ENCODE measurements at regions not wholly inside any gene's neighbourhood (a gene's known extent, or its start where the extent isn't known, plus 50 kb on each side); places are given as distances from the start of the nearest gene placed in this dataset.

- intact Hi-C loops (cut with micrococcal nuclease): no loop called here
- Mint-ChIP-seq H3K9me3 (peaks cover 20% of the 10 kb centered on the region), H3K4me3 (ENCODE audit: low read depth) (no peak overlapping the region), H3K4me1 (ENCODE audit: low read depth) (no peaks in the 10 kb centered on the region), H3K27ac (no peak overlapping the region), H3K36me3 (ENCODE audit: low read depth) (no peaks in the 10 kb centered on the region), H3K27me3 (ENCODE audit: low read depth) (no peaks in the 10 kb centered on the region)
- DNase-seq (ENCODE audit: low spot score): no peak
These were observed 516.2 kb downstream of the KCTD8 start for GRCh38 chr4:43932448-43932847.

GRCh38 chr4:43943998-43944397 lies 504.6 kb downstream of the KCTD8 start:
- no peak overlapping the region for H3K4me3 Mint-ChIP-seq (ENCODE audit: low read depth)
- no peaks in the 10 kb centered on the region for H3K4me1 Mint-ChIP-seq (ENCODE audit: low read depth)
- H3K27ac Mint-ChIP-seq: no peak overlapping the region
- no peak for DNase-seq (ENCODE audit: low spot score)
- H3K9me3 Mint-ChIP-seq: peaks cover 24% of the 10 kb centered on the region
- no peaks in the 10 kb centered on the region for H3K27me3 Mint-ChIP-seq (ENCODE audit: low read depth)
- no peaks in the 10 kb centered on the region for H3K36me3 Mint-ChIP-seq (ENCODE audit: low read depth)
- intact Hi-C loops (cut with micrococcal nuclease): no loop called here

GRCh38 chr4:43959976-43960375 lies 488.6 kb downstream of the KCTD8 start:
- Mint-ChIP-seq H3K27ac (no peak overlapping the region), H3K4me1 (ENCODE audit: low read depth) (no peaks in the 10 kb centered on the region), H3K27me3 (ENCODE audit: low read depth) (no peaks in the 10 kb centered on the region), H3K9me3 (peaks cover 12% of the 10 kb centered on the region), H3K4me3 (ENCODE audit: low read depth) (no peak overlapping the region), H3K36me3 (ENCODE audit: low read depth) (no peaks in the 10 kb centered on the region)
- DNase-seq (ENCODE audit: low spot score): no peak
- intact Hi-C loops (cut with micrococcal nuclease): no loop called here

GRCh38 chr4:43968011-43968410 lies 480.6 kb downstream of the KCTD8 start:
- Mint-ChIP-seq H3K4me3 (ENCODE audit: low read depth) (no peak overlapping the region), H3K27me3 (ENCODE audit: low read depth) (no peaks in the 10 kb centered on the region), H3K36me3 (ENCODE audit: low read depth) (no peaks in the 10 kb centered on the region), H3K4me1 (ENCODE audit: low read depth) (no peaks in the 10 kb centered on the region), H3K27ac (no peak overlapping the region), H3K9me3 (peaks cover 18% of the 10 kb centered on the region)
- no peak for DNase-seq (ENCODE audit: low spot score)
- intact Hi-C loops (cut with micrococcal nuclease): no loop called here

- no peaks in the 10 kb centered on the region for H3K27me3 Mint-ChIP-seq (ENCODE audit: low read depth)
- H3K27ac Mint-ChIP-seq: no peak overlapping the region
- H3K36me3 Mint-ChIP-seq (ENCODE audit: low read depth): no peaks in the 10 kb centered on the region
- no peak for DNase-seq (ENCODE audit: low spot score)
- peaks cover 22% of the 10 kb centered on the region for H3K9me3 Mint-ChIP-seq
- no peak overlapping the region for H3K4me3 Mint-ChIP-seq (ENCODE audit: low read depth)
- no peaks in the 10 kb centered on the region for H3K4me1 Mint-ChIP-seq (ENCODE audit: low read depth)
- intact Hi-C loops (cut with micrococcal nuclease): no loop called here
These were observed 465.0 kb downstream of the KCTD8 start for GRCh38 chr4:43983610-43984009.

GRCh38 chr4:43987331-43987944 lies 461.2 kb downstream of the KCTD8 start:
- intact Hi-C loops (cut with micrococcal nuclease): no loop called here
- peaks cover 25% of the 10 kb centered on the region for H3K9me3 Mint-ChIP-seq
- no peak for DNase-seq (ENCODE audit: low spot score)
- H3K4me3 Mint-ChIP-seq (ENCODE audit: low read depth): no peak overlapping the region
- no peak overlapping the region for H3K27ac Mint-ChIP-seq
- no peaks in the 10 kb centered on the region for H3K36me3 Mint-ChIP-seq (ENCODE audit: low read depth)
- H3K4me1 Mint-ChIP-seq (ENCODE audit: low read depth): no peaks in the 10 kb centered on the region
- H3K27me3 Mint-ChIP-seq (ENCODE audit: low read depth): no peaks in the 10 kb centered on the region

GRCh38 chr4:43990551-43990950 lies 458.1 kb downstream of the KCTD8 start:
- Mint-ChIP-seq H3K4me3 (ENCODE audit: low read depth) (no peak overlapping the region), H3K27me3 (ENCODE audit: low read depth) (no peaks in the 10 kb centered on the region), H3K9me3 (peaks cover 11% of the 10 kb centered on the region), H3K36me3 (ENCODE audit: low read depth) (no peaks in the 10 kb centered on the region), H3K27ac (no peak overlapping the region), H3K4me1 (ENCODE audit: low read depth) (no peaks in the 10 kb centered on the region)
- DNase-seq (ENCODE audit: low spot score): no peak
- intact Hi-C loops (cut with micrococcal nuclease): no loop called here

- H3K27me3 Mint-ChIP-seq (ENCODE audit: low read depth): no peaks in the 10 kb centered on the region
- H3K4me1 Mint-ChIP-seq (ENCODE audit: low read depth): no peaks in the 10 kb centered on the region
- H3K27ac Mint-ChIP-seq: no peak overlapping the region
- peaks cover 10% of the 10 kb centered on the region for H3K9me3 Mint-ChIP-seq
- no peak for DNase-seq (ENCODE audit: low spot score)
- H3K4me3 Mint-ChIP-seq (ENCODE audit: low read depth): no peak overlapping the region
- H3K36me3 Mint-ChIP-seq (ENCODE audit: low read depth): no peaks in the 10 kb centered on the region
- intact Hi-C loops (cut with micrococcal nuclease): no loop called here
These were observed 457.6 kb downstream of the KCTD8 start for GRCh38 chr4:43990963-43991362.

GRCh38 chr4:43992552-43992951 lies 456.1 kb downstream of the KCTD8 start:
- Mint-ChIP-seq H3K27me3 (ENCODE audit: low read depth) (no peaks in the 10 kb centered on the region), H3K36me3 (ENCODE audit: low read depth) (no peaks in the 10 kb centered on the region), H3K9me3 (peaks cover 12% of the 10 kb centered on the region), H3K4me1 (ENCODE audit: low read depth) (no peaks in the 10 kb centered on the region), H3K27ac (no peak overlapping the region), H3K4me3 (ENCODE audit: low read depth) (no peak overlapping the region)
- no peak for DNase-seq (ENCODE audit: low spot score)
- intact Hi-C loops (cut with micrococcal nuclease): no loop called here

- Mint-ChIP-seq H3K9me3 (peaks cover 12% of the 10 kb centered on the region), H3K27ac (no peak overlapping the region), H3K4me3 (ENCODE audit: low read depth) (no peak overlapping the region), H3K36me3 (ENCODE audit: low read depth) (no peaks in the 10 kb centered on the region), H3K27me3 (ENCODE audit: low read depth) (no peaks in the 10 kb centered on the region), H3K4me1 (ENCODE audit: low read depth) (no peaks in the 10 kb centered on the region)
- intact Hi-C loops (cut with micrococcal nuclease): no loop called here
- DNase-seq (ENCODE audit: low spot score): no peak
These were observed 455.3 kb downstream of the KCTD8 start for GRCh38 chr4:43993196-43993902.

- peaks cover 24% of the 10 kb centered on the region for H3K9me3 Mint-ChIP-seq
- no peaks in the 10 kb centered on the region for H3K4me1 Mint-ChIP-seq (ENCODE audit: low read depth)
- no peak for DNase-seq (ENCODE audit: low spot score)
- no peak overlapping the region for H3K4me3 Mint-ChIP-seq (ENCODE audit: low read depth)
- intact Hi-C loops (cut with micrococcal nuclease): no loop called here
- H3K27ac Mint-ChIP-seq: no peak overlapping the region
- H3K36me3 Mint-ChIP-seq (ENCODE audit: low read depth): no peaks in the 10 kb centered on the region
- H3K27me3 Mint-ChIP-seq (ENCODE audit: low read depth): no peaks in the 10 kb centered on the region
These were observed 448.9 kb downstream of the KCTD8 start for GRCh38 chr4:43999669-44000068.

GRCh38 chr4:44002368-44002767 lies 446.2 kb downstream of the KCTD8 start:
- Mint-ChIP-seq H3K4me1 (ENCODE audit: low read depth) (no peaks in the 10 kb centered on the region), H3K9me3 (peaks cover 18% of the 10 kb centered on the region), H3K36me3 (ENCODE audit: low read depth) (no peaks in the 10 kb centered on the region), H3K4me3 (ENCODE audit: low read depth) (no peak overlapping the region), H3K27me3 (ENCODE audit: low read depth) (no peaks in the 10 kb centered on the region), H3K27ac (no peak overlapping the region)
- intact Hi-C loops (cut with micrococcal nuclease): no loop called here
- DNase-seq (ENCODE audit: low spot score): no peak

- no peak for DNase-seq (ENCODE audit: low spot score)
- intact Hi-C loops (cut with micrococcal nuclease): no loop called here
- Mint-ChIP-seq H3K27ac (no peak overlapping the region), H3K4me1 (ENCODE audit: low read depth) (no peaks in the 10 kb centered on the region), H3K4me3 (ENCODE audit: low read depth) (no peak overlapping the region), H3K27me3 (ENCODE audit: low read depth) (no peaks in the 10 kb centered on the region), H3K9me3 (peaks cover 21% of the 10 kb centered on the region), H3K36me3 (ENCODE audit: low read depth) (no peaks in the 10 kb centered on the region)
These were observed 431.8 kb downstream of the KCTD8 start for GRCh38 chr4:44016570-44017421.
